ENCODE measurements at regions not wholly inside any gene's neighbourhood (a gene's known extent, or its start where the extent isn't known, plus 50 kb on each side); places are given as distances from the start of the nearest gene placed in this dataset.

DNA sequence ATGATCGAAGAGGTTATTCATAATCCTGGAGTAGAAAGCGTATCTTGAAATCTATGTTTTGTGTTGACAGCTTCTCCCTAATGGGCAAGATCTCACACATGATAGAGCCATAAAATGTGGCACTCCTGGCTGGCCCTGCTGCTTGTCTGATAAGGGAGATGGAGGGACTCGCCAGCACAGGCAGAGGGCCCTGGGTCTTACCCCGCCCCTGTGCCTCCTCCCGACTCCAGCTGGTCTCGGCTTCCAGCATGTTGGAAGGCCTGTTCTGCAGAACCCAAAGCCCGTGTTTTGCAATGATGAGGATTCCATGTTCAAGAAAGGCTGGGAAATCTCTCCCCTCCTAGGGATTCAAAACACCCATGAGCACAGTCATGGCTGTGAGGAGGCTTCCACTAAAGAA is 106.7 kb upstream of the SDK2 start:
- TF ChIP-seq SIN3A (conservative IDR thresholded peaks at IDR 0.05 in 1 of 2, IDR thresholded peaks at IDR 0.05 in 1 of 2; ENCODE audit: low read depth in 1 of 2, low read length in 2 of 2) (no peak), RAD21 (IDR thresholded peaks at IDR 0.05 in 1 of 2, conservative IDR thresholded peaks at IDR 0.05 in 1 of 2; ENCODE audit: low read depth in 2 of 2, low read length in 2 of 2) (no peak), RFX5 (IDR thresholded peaks at IDR 0.05; ENCODE audit: borderline replicate concordance, low read depth, low read length) (no peak)
- Histone ChIP-seq H3K4me1 (replicated peaks in 1 of 4; ENCODE audit: control insufficient read depth in 3 of 4, insufficient read depth in 4 of 4, low read length in 3 of 4) (peaks cover 0 to 3% (median 0%) of the 10 kb centered on the region in 4 experiments; a peak in 2 of 7 replicates), H4K91ac (replicated peaks; ENCODE audit: insufficient read length, low read length) (no peak overlapping the region), H3K79me1 (ENCODE audit: low read depth, low read length) (no peaks in the 10 kb centered on the region), H3K4me3 (ENCODE audit: extremely low read depth in 1 of 4, insufficient read depth in 2 of 4, low read depth in 3 of 4, low read length in 4 of 4) (no peak overlapping the region), H3K23me2 (ENCODE audit: low read depth, low read length) (no peaks in the 10 kb centered on the region), H4K8ac (ENCODE audit: extremely low read depth, insufficient read depth, low read length) (no peak overlapping the region), H2BK20ac (ENCODE audit: low read length) (no peak overlapping the region), H4K5ac (ENCODE audit: insufficient read length, low read depth, low read length) (no peak overlapping the region), H2BK12ac (ENCODE audit: low read depth, low read length) (no peak overlapping the region), H2BK15ac (ENCODE audit: low read length) (no peak overlapping the region), H2BK120ac (replicated peaks; ENCODE audit: low read depth, low read length) (no peak overlapping the region), H2AK5ac (ENCODE audit: low read depth, low read length) (no peak overlapping the region), H3K18ac (ENCODE audit: extremely low read depth, low read length) (no peak overlapping the region), H3K56ac (replicated peaks; ENCODE audit: insufficient read length, low read depth, low read length) (no peak overlapping the region), H3K14ac (ENCODE audit: insufficient read length) (no peak overlapping the region), H4K20me1 (replicated peaks in 1 of 2; ENCODE audit: control insufficient read depth in 1 of 2, insufficient read depth in 2 of 2, low read length in 2 of 2) (no peaks in the 10 kb centered on the region), H3K4ac (replicated peaks; ENCODE audit: insufficient read length, low read depth, low read length) (no peak overlapping the region), H3K27ac (ENCODE audit: low read depth, low read length) (no peak overlapping the region), H3K4me2 (ENCODE audit: insufficient read depth in 1 of 2, low read depth in 2 of 2, low read length in 2 of 2) (no peak overlapping the region), H3K36me3 (ENCODE audit: control insufficient read depth in 2 of 4, insufficient read depth in 4 of 4, low read length in 3 of 4) (no peaks in the 10 kb centered on the region), H2AFZ (ENCODE audit: low read length) (no peak overlapping the region), H3K27me3 (replicated peaks in 1 of 4; ENCODE audit: control insufficient read depth in 3 of 4, extremely low read depth in 1 of 4, insufficient read depth in 3 of 4, low read length in 3 of 4) (no peaks in the 10 kb centered on the region; a peak in 1 of 7 replicates), H3K23ac (ENCODE audit: insufficient read length) (no peak overlapping the region), H3K9ac (replicated peaks in 1 of 4; ENCODE audit: extremely low read depth in 1 of 4, low read depth in 3 of 4, low read length in 3 of 4) (no peak overlapping the region), H3K79me2 (ENCODE audit: control insufficient read depth in 1 of 2, insufficient read depth in 2 of 2, low read length in 2 of 2) (no peaks in the 10 kb centered on the region), H3K9me3 (ENCODE audit: insufficient read depth in 2 of 2, low read depth in 1 of 2, low read length in 1 of 2) (no peaks in the 10 kb centered on the region), H2BK5ac (ENCODE audit: low read depth, low read length) (no peak overlapping the region)
- DNase-seq (ENCODE audit: low read depth in 1 of 2, low spot score in 2 of 2): no peak
- FAIRE-seq: no peak
- ChIA-PET CTCF (ENCODE audit: partially characterized antibody) (no interaction called here), POLR2A (ENCODE audit: partially characterized antibody) (no interaction called here)
- WGBS, 2 experiments (ENCODE audit: extremely low coverage in 1 of 2, insufficient coverage in 1 of 2, insufficient read length in 1 of 2, insufficient replicate concordance in 2 of 2, low coverage in 1 of 2, low lambda C conversion rate in 2 of 2, missing lambda C conversion rate in 1 of 2): 60% methylated on average over 7 of the region's 7 CpGs; no CpG with 5 or more reads in 1 of the 2 experiments
